Omental fat pad (tissue), 3 donors: ENCODE measurements at regions not wholly inside any gene's neighbourhood (a gene's known extent, or its start where the extent isn't known, plus 50 kb on each side); places are given as distances from the start of the nearest gene placed in this dataset.
"Not testable (repeated sequence)": the region's sequence is repeated elsewhere in the genome, so short reads cannot be mapped to it uniquely, and the experiment has no call there.

Experiments
- ATAC-seq: fragments of 150-250 bp; one replicate; pipeline ENCODE4 v1.9.1; 2016; ENCODE audit warnings: mild to moderate bottlenecking, moderate library complexity; ENCODE audit not compliant: low FRiP score
- DNase-seq: peaks from one replicate; pipeline ENCODE4 v3.0.0-alpha.2; 2019; ENCODE audit warnings: low spot score
- CTCF ChIP-seq, 3 donors: fragments of 450-650 bp; IDR thresholded peaks; one replicate each; pipeline ENCODE4 v1.5.1; 2016 to 2017; ENCODE audit warnings: antibody characterized with exemption in 3 of 3, mild to moderate bottlenecking in 3 of 3, moderate library complexity in 2 of 3

GRCh38 chr10:65219444-65219843, 1698.2 kb downstream of the REEP3 start:
- DNase-seq: no peak
- TF ChIP-seq CTCF (IDR thresholded peaks at IDR 0.05): no peak
- no peak for ATAC-seq

GRCh38 chr10:65231148-65231547, 1694.7 kb upstream of the LRRTM3 start:
- no peak for TF ChIP-seq CTCF (IDR thresholded peaks at IDR 0.05)
- ATAC-seq (no peak), DNase-seq (no peak)

GRCh38 chr10:65234261-65234660, 1691.6 kb upstream of the LRRTM3 start:
- ATAC-seq: no peak
- TF ChIP-seq CTCF (IDR thresholded peaks at IDR 0.05): no peak
- no peak for DNase-seq

- DNase-seq (no peak), ATAC-seq (no peak)
- TF ChIP-seq CTCF (IDR thresholded peaks at IDR 0.05): no peak
Measured at GRCh38 chr10:65235266-65235665, 1690.6 kb upstream of the LRRTM3 start.

GRCh38 chr10:65235846-65236245, 1690.0 kb upstream of the LRRTM3 start:
- DNase-seq (no peak), ATAC-seq (no peak)
- TF ChIP-seq CTCF (IDR thresholded peaks at IDR 0.05): no peak

- TF ChIP-seq CTCF (IDR thresholded peaks at IDR 0.05): no peak
- ATAC-seq: no peak
Measured at GRCh38 chr10:65265451-65265954, 1660.3 kb upstream of the LRRTM3 start.

GRCh38 chr10:65269551-65269950, 1656.3 kb upstream of the LRRTM3 start:
- DNase-seq, ATAC-seq: not testable (repeated sequence)

More at GRCh38 chr10:65265451-65265954, 1660.3 kb upstream of the LRRTM3 start:
- DNase-seq: no peak

- DNase-seq (no peak), ATAC-seq (no peak)
- TF ChIP-seq CTCF (IDR thresholded peaks at IDR 0.05): no peak
Measured at GRCh38 chr10:65270969-65271368, 1654.9 kb upstream of the LRRTM3 start.
